Astrocyte (in vitro differentiated cells and primary cell): ENCODE measurements at regions not wholly inside any gene's neighbourhood (a gene's known extent, or its start where the extent isn't known, plus 50 kb on each side); places are given as distances from the start of the nearest gene placed in this dataset.

Experiments used
- DNase-seq: peaks from one replicate; pipeline ENCODE4 v3.0.0-alpha.2; 2010; ENCODE audit warnings: low read depth
- FAIRE-seq: peaks from 2 replicates; lab custom pipeline; 2011; peaks lifted over from hg19 to GRCh38; lab: Jason Lieb, UNC
- H2AFZ ChIP-seq: 2 replicates; pipeline ENCODE4 v1.6.0; 2012; ENCODE audit warnings: low read depth, low read length, inconsistent platforms
- H3K27ac ChIP-seq: 2 replicates; pipeline ENCODE4 v1.5.1; 2011; ENCODE audit warnings: low read depth, low read length, inconsistent platforms
- H3K27me3 ChIP-seq: 2 replicates; pipeline ENCODE4 v1.6.0; 2011; ENCODE audit warnings: low read length, inconsistent platforms; ENCODE audit not compliant: insufficient read depth
- H3K36me3 ChIP-seq: 2 replicates; pipeline ENCODE4 v1.5.1; 2011; ENCODE audit warnings: low read length, inconsistent platforms; ENCODE audit not compliant: insufficient read depth
- H3K4me1 ChIP-seq: 2 replicates; pipeline ENCODE4 v1.5.1; 2011; ENCODE audit warnings: low read length, inconsistent platforms; ENCODE audit not compliant: insufficient read depth
- H3K4me2 ChIP-seq: 2 replicates; pipeline ENCODE4 v1.6.0; 2012; ENCODE audit warnings: low read length, inconsistent platforms
- H3K4me3 ChIP-seq: 2 replicates; pipeline ENCODE4 v1.5.1; 2011; ENCODE audit warnings: low read depth, mild to moderate bottlenecking, low read length, inconsistent platforms; ENCODE audit not compliant: insufficient read depth
- H3K79me2 ChIP-seq: 2 replicates; pipeline ENCODE4 v1.6.0; 2012; ENCODE audit warnings: mild to moderate bottlenecking, low read length, inconsistent platforms; ENCODE audit not compliant: insufficient read depth
- H3K9ac ChIP-seq: 2 replicates; pipeline ENCODE4 v1.6.0; 2012; ENCODE audit warnings: mild to moderate bottlenecking, low read length, inconsistent platforms
- H3K9me3 ChIP-seq: 2 replicates; pipeline ENCODE4 v1.5.1; 2012; ENCODE audit warnings: low read depth, mild to moderate bottlenecking, low read length, inconsistent platforms; ENCODE audit not compliant: insufficient read depth
- H4K20me1 ChIP-seq: 2 replicates; pipeline ENCODE4 v1.6.0; 2012; ENCODE audit warnings: low read length, inconsistent platforms; ENCODE audit not compliant: insufficient read depth
- H3K27ac Mint-ChIP-seq: one replicate; pipeline ENCODE4 v1.8.0; 2021; ENCODE audit warnings: mild to moderate bottlenecking, mixed read lengths; ENCODE audit not compliant: unreplicated experiment
- H3K27me3 Mint-ChIP-seq: one replicate; pipeline ENCODE4 v1.8.0; 2021; ENCODE audit warnings: low read depth, mixed read lengths; ENCODE audit not compliant: unreplicated experiment
- H3K36me3 Mint-ChIP-seq: one replicate; pipeline ENCODE4 v1.8.0; 2021; ENCODE audit warnings: low read depth, mixed read lengths; ENCODE audit not compliant: unreplicated experiment
- H3K4me1 Mint-ChIP-seq: one replicate; pipeline ENCODE4 v1.8.0; 2021; ENCODE audit warnings: low read depth, mixed read lengths; ENCODE audit not compliant: unreplicated experiment
- H3K4me3 Mint-ChIP-seq: one replicate; pipeline ENCODE4 v1.8.0; 2021; ENCODE audit warnings: mild to moderate bottlenecking, moderate library complexity, mixed read lengths; ENCODE audit not compliant: unreplicated experiment
- H3K9me3 Mint-ChIP-seq: one replicate; pipeline ENCODE4 v1.8.0; 2021; ENCODE audit warnings: mild to moderate bottlenecking, mixed read lengths; ENCODE audit not compliant: unreplicated experiment
- EZH2 ChIP-seq: IDR thresholded peaks from 2 replicates; pipeline ENCODE4 v1.6.1; 2012; ENCODE audit warnings: mild to moderate bottlenecking, low read length, inconsistent platforms; ENCODE audit not compliant: insufficient read depth
- TF ChIP-seq, protein P1 (sequence below): IDR thresholded peaks from 2 replicates; pipeline ENCODE4 v1.5.1; 2011; ENCODE audit warnings: low read depth, mild to moderate bottlenecking, inconsistent platforms, low read length, moderate library complexity; ENCODE audit not compliant: insufficient read depth

DNA sequence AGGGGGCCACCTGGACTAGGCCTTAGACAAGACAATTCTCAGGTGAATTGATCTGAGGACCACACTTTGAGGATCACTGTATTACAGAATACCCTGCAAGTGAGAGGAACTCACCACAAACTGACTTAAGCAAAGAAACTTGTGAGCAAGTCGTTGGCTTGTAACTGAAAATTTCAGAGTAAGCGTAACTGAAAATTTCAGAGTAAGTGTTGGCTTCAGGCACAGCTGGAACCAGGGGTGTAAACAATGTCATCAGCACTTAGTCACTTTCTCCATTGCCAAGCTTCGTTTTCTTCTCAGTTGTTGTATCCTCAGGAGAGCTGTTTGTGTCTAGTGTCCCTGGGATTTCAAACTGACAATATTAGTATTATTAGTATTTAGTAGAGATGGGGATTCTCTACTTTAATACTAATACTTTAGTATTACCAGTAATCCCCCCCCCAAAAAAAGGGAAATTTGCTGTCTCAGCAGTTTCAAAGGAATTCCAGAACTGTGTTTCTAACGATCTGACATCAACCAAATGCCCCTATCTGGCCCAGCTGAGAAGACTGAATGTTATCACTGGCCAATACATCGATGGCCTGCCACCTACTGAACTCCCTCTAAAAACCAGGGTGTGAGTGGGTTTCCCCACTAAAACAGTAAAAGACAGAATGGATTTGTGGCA lies 474.4 kb downstream of the NTRK3 start:
- H3K9ac ChIP-seq = no peak overlapping the region
- no peak for DNase-seq
- peaks cover 2% of the 10 kb centered on the region for H3K27me3 ChIP-seq
- H3K27me3 Mint-ChIP-seq = peaks cover 3% of the 10 kb centered on the region
- no peak overlapping the region for H3K4me3 Mint-ChIP-seq
- FAIRE-seq = no peak
- H3K27ac Mint-ChIP-seq = no peak overlapping the region
- H3K36me3 ChIP-seq = no peaks in the 10 kb centered on the region
- H4K20me1 ChIP-seq = no peaks in the 10 kb centered on the region
- H3K9me3 Mint-ChIP-seq = no peaks in the 10 kb centered on the region
- no peak overlapping the region for H3K4me2 ChIP-seq
- H2AFZ ChIP-seq = no peak overlapping the region
- H3K4me3 ChIP-seq = no peak overlapping the region
- peaks cover 3% of the 10 kb centered on the region for H3K4me1 Mint-ChIP-seq
- no peaks in the 10 kb centered on the region for H3K9me3 ChIP-seq
- no peaks in the 10 kb centered on the region for H3K36me3 Mint-ChIP-seq
- TF ChIP-seq, protein P1, sequence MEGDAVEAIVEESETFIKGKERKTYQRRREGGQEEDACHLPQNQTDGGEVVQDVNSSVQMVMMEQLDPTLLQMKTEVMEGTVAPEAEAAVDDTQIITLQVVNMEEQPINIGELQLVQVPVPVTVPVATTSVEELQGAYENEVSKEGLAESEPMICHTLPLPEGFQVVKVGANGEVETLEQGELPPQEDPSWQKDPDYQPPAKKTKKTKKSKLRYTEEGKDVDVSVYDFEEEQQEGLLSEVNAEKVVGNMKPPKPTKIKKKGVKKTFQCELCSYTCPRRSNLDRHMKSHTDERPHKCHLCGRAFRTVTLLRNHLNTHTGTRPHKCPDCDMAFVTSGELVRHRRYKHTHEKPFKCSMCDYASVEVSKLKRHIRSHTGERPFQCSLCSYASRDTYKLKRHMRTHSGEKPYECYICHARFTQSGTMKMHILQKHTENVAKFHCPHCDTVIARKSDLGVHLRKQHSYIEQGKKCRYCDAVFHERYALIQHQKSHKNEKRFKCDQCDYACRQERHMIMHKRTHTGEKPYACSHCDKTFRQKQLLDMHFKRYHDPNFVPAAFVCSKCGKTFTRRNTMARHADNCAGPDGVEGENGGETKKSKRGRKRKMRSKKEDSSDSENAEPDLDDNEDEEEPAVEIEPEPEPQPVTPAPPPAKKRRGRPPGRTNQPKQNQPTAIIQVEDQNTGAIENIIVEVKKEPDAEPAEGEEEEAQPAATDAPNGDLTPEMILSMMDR = no peak
- no peak for TF ChIP-seq EZH2
- H3K4me1 ChIP-seq = peaks cover 4% of the 10 kb centered on the region
- H3K27ac ChIP-seq = no peak overlapping the region
- no peaks in the 10 kb centered on the region for H3K79me2 ChIP-seq

DNA sequence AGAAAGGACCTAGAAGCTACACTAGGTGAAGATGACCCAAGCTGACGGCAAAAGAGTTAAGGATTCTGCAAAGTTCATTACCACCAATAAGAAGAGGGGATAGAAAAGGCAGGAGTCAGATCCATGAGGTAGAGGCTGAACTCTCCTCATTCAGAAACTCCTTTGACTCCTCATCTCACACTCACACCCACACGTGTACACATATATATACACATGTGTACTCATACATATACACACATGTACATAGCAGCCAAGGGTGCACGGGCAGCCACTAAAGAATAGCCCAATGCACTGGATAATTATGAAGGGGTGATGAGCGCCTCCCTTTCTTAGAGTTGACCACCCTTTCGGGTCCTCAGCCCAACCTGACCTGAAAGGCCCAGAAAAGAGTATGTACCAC lies 476.8 kb downstream of the NTRK3 start:
- H3K36me3 ChIP-seq = no peaks in the 10 kb centered on the region
- no peaks in the 10 kb centered on the region for H3K36me3 Mint-ChIP-seq
- H2AFZ ChIP-seq = no peak overlapping the region
- H3K4me1 Mint-ChIP-seq = peaks cover 8% of the 10 kb centered on the region
- H3K9me3 ChIP-seq = no peaks in the 10 kb centered on the region
- no peaks in the 10 kb centered on the region for H3K79me2 ChIP-seq
- no peak overlapping the region for H3K4me3 ChIP-seq
- FAIRE-seq (no peak), DNase-seq (no peak)
- no peaks in the 10 kb centered on the region for H3K27me3 Mint-ChIP-seq
- H3K4me1 ChIP-seq = peaks cover 11% of the 10 kb centered on the region
- no peaks in the 10 kb centered on the region for H3K27me3 ChIP-seq
- TF ChIP-seq, protein P1 = no peak
- TF ChIP-seq EZH2 = no peak
- H3K27ac ChIP-seq = no peak overlapping the region
- no peak overlapping the region for H3K4me3 Mint-ChIP-seq
- no peak overlapping the region for H3K27ac Mint-ChIP-seq
- H3K4me2 ChIP-seq = no peak overlapping the region
- no peaks in the 10 kb centered on the region for H3K9me3 Mint-ChIP-seq
- no peaks in the 10 kb centered on the region for H4K20me1 ChIP-seq
- H3K9ac ChIP-seq = no peak overlapping the region

DNA sequence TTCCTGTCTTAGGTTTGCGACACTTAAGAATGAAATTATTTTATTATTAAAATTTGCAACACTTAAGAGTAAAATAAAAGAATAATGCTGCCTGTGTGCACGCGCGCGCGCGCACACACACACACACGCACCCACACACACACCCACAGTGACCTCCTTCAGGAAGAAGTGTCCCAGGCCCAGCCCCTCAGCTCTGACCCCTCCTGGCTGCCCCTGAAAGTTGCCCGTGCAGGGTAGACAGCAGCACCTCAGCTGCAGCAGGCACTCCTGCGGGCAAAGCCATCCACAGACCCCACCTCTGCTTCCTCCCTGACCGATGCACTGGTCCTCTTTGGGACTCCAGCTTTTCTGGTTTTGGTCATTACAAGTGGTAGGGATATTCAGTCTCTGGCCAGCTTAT lies 478.2 kb downstream of the NTRK3 start:
- no peak overlapping the region for H3K27ac Mint-ChIP-seq
- DNase-seq (no peak), FAIRE-seq (no peak)
- Histone ChIP-seq H3K36me3 (no peaks in the 10 kb centered on the region), H3K4me1 (peaks cover 11% of the 10 kb centered on the region), H2AFZ (no peak overlapping the region), H3K79me2 (no peaks in the 10 kb centered on the region), H3K9me3 (no peaks in the 10 kb centered on the region), H3K9ac (no peak overlapping the region), H3K4me3 (no peak overlapping the region), H4K20me1 (no peaks in the 10 kb centered on the region), H3K27me3 (no peaks in the 10 kb centered on the region), H3K4me2 (no peak overlapping the region), H3K27ac (no peak overlapping the region)
- peaks cover 9% of the 10 kb centered on the region for H3K4me1 Mint-ChIP-seq
- H3K36me3 Mint-ChIP-seq = no peaks in the 10 kb centered on the region
- no peaks in the 10 kb centered on the region for H3K9me3 Mint-ChIP-seq
- no peaks in the 10 kb centered on the region for H3K27me3 Mint-ChIP-seq
- TF ChIP-seq EZH2 = no peak
- TF ChIP-seq, protein P1 = no peak
- H3K4me3 Mint-ChIP-seq = no peak overlapping the region
